HEK293T (cell line): ENCODE measurements at regions not wholly inside any gene's neighbourhood (a gene's known extent, or its start where the extent isn't known, plus 50 kb on each side); places are given as distances from the start of the nearest gene placed in this dataset.

ENCODE experiments used
- ELF4 ChIP-seq: fragments of 450-650 bp; IDR thresholded peaks from 2 replicates; pipeline ENCODE4 v1.6.1; 2017; ENCODE audit warnings: antibody characterized with exemption
- FOXK2 ChIP-seq: fragments of 450-650 bp; IDR thresholded peaks from 2 replicates; pipeline ENCODE4 v1.6.1; 2016; ENCODE audit warnings: mild to moderate bottlenecking
- SP1 ChIP-seq: fragments of 450-650 bp; IDR thresholded peaks from 2 replicates; pipeline ENCODE4 v1.6.1; 2017
- TARDBP ChIP-seq: fragments of 450-650 bp; IDR thresholded peaks from 2 replicates; pipeline ENCODE4 v1.6.1; 2016
- ZNF384 ChIP-seq: fragments of 450-650 bp; IDR thresholded peaks from 2 replicates; pipeline ENCODE4 v1.6.1; 2016

- TF ChIP-seq FOXK2 = no peak
- TF ChIP-seq SP1 = no peak
- TF ChIP-seq TARDBP = no peak
- no peak for TF ChIP-seq ELF4
- TF ChIP-seq ZNF384 = no peak
Measured at GRCh38 chr2:185202945-185203528, 535.6 kb upstream of the FSIP2 start.
